ENCODE measurements at regions not wholly inside any gene's neighbourhood (a gene's known extent, or its start where the extent isn't known, plus 50 kb on each side); places are given as distances from the start of the nearest gene placed in this dataset.

DNA sequence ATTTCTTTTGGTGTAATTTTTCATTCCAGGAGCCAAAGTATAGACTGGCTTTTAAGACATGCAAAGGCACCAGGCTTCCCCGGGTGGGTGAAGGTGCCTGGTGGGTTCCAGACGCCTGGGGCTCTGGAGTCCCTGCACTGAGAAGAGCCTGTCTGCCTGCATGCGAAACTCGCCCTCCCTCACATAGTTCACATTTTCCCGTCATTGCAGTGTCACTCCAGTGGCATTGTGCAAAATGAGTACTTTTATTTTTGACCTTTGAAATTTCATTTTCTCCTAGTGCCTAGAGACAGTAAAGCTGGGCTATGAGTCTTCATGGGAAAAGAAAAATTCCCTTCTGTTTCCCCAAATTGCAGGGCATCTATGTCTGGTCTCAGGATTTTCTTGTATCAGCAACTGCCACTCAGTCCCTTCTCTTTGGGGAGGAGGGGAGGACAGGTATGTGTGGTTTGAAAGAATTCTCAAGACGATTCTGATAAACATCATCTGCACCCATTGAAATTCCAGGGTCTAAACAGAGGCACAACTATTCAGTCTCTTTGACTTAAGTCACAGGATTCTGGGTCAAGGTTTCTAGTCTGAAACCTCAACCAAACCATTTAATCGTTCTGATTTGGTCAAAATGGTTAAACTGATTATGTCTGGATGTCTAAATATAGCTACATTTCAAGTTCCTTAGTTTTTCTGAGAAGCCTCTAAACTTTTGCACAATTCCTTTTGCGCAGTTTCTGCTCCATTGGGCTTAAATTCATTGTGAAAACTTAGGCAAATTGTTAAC lies 107.8 kb downstream of the CYP26A1 start:
- TF ChIP-seq ZNF384 (IDR thresholded peaks at IDR 0.05), result no peak
- TF ChIP-seq FOXM1 (IDR thresholded peaks at IDR 0.05; ENCODE audit: borderline replicate concordance), result no peak
- TF ChIP-seq SP1 (IDR thresholded peaks at IDR 0.05), result no peak
- no peak for TF ChIP-seq ARNT (IDR thresholded peaks at IDR 0.05)
- TF ChIP-seq BHLHE40 (IDR thresholded peaks at IDR 0.05; ENCODE audit: borderline replicate concordance), result no peak
- no peak for TF ChIP-seq HDGF (IDR thresholded peaks at IDR 0.05; ENCODE audit: borderline replicate concordance)
- no peak for TF ChIP-seq NFRKB (IDR thresholded peaks at IDR 0.05)
- TF ChIP-seq FOXK2 (IDR thresholded peaks at IDR 0.05), result no peak
- no peak for TF ChIP-seq TARDBP (IDR thresholded peaks at IDR 0.05)
- TF ChIP-seq LEF1 (IDR thresholded peaks at IDR 0.05; ENCODE audit: borderline replicate concordance), result no peak
- TF ChIP-seq CTBP1 (IDR thresholded peaks at IDR 0.05; ENCODE audit: borderline replicate concordance), result no peak
- TF ChIP-seq ELF4 (IDR thresholded peaks at IDR 0.05), result no peak
